GM18951 (cell line): ENCODE measurements at regions not wholly inside any gene's neighbourhood (a gene's known extent, or its start where the extent isn't known, plus 50 kb on each side); places are given as distances from the start of the nearest gene placed in this dataset.

Experiments used
- POLR2A ChIP-seq: IDR thresholded peaks from 4 replicates; pipeline ENCODE4 v1.6.1; 2011; ENCODE audit warnings: mild to moderate bottlenecking; ENCODE audit not compliant: insufficient read length, insufficient read depth; ENCODE audit errors: extremely low read depth
- in situ Hi-C: fragments of 300-500 bp; cut with MboI; formaldehyde crosslinking; loops from one replicate; pipeline ENCODE4 v1.12.0; 2022; ENCODE audit warnings: low sequenced_read_pairs, mixed read lengths, inconsistent platforms; ENCODE audit not compliant: unreplicated experiment

GRCh38 chrX:140110081-140110650, 144.8 kb upstream of the CXorf66 start:
- in situ Hi-C loops: no loop called here
- TF ChIP-seq POLR2A: no peak

GRCh38 chrX:140104760-140105159, 139.4 kb upstream of the CXorf66 start:
- no peak for TF ChIP-seq POLR2A
- in situ Hi-C loops: no loop called here

- in situ Hi-C loops: no loop called here
- no peak for TF ChIP-seq POLR2A
These were observed 133.9 kb upstream of the CXorf66 start for GRCh38 chrX:140099221-140099620.

GRCh38 chrX:140092121-140092520, 126.8 kb upstream of the CXorf66 start:
- in situ Hi-C loops: no loop called here
- TF ChIP-seq POLR2A: no peak

GRCh38 chrX:140091125-140091886, 126.0 kb upstream of the CXorf66 start:
- in situ Hi-C loops: no loop called here
- TF ChIP-seq POLR2A: no peak

- in situ Hi-C loops: no loop called here
These were observed 125.4 kb upstream of the CXorf66 start for GRCh38 chrX:140090800-140091124.

GRCh38 chrX:140088438-140088837, 123.1 kb upstream of the CXorf66 start:
- in situ Hi-C loops: no loop called here
- TF ChIP-seq POLR2A: no peak

More at GRCh38 chrX:140090800-140091124, 125.4 kb upstream of the CXorf66 start:
- no peak for TF ChIP-seq POLR2A

GRCh38 chrX:140087875-140088274, 122.6 kb upstream of the CXorf66 start:
- TF ChIP-seq POLR2A: no peak
- in situ Hi-C loops: no loop called here

- in situ Hi-C loops: no loop called here
- TF ChIP-seq POLR2A: no peak
These were observed 121.4 kb upstream of the CXorf66 start for GRCh38 chrX:140086691-140087090.

- in situ Hi-C loops: loop anchor here (5.0 kb wide), 1 partner anchor 62 kb away; no protein-coding TSS in a partner anchor
These were observed 109.5 kb upstream of the CXorf66 start for GRCh38 chrX:140074851-140075250.

- in situ Hi-C loops: no loop called here
- no peak for TF ChIP-seq POLR2A
These were observed 105.7 kb upstream of the CXorf66 start for GRCh38 chrX:140071037-140071436.

GRCh38 chrX:140065961-140066662, 100.8 kb upstream of the CXorf66 start:
- TF ChIP-seq POLR2A: no peak
- in situ Hi-C loops: no loop called here

GRCh38 chrX:140064993-140065392, 99.7 kb upstream of the CXorf66 start:
- in situ Hi-C loops: no loop called here
- TF ChIP-seq POLR2A: no peak

GRCh38 chrX:140057001-140057411, 91.7 kb upstream of the CXorf66 start:
- in situ Hi-C loops: no loop called here
- no peak for TF ChIP-seq POLR2A
